GM15510 (cell line): ENCODE measurements at regions not wholly inside any gene's neighbourhood (a gene's known extent, or its start where the extent isn't known, plus 50 kb on each side); places are given as distances from the start of the nearest gene placed in this dataset.

Experiments
- POLR2A ChIP-seq: IDR thresholded peaks from 3 replicates; pipeline ENCODE4 v1.6.1; 2011; ENCODE audit warnings: borderline replicate concordance; ENCODE audit not compliant: insufficient read length; ENCODE audit errors: extremely low read depth

GRCh38 chr5:126079266-126079665 is 343.9 kb upstream of the GRAMD2B start:
- TF ChIP-seq POLR2A = no peak

GRCh38 chr5:126081209-126081608 is 342.0 kb upstream of the GRAMD2B start:
- no peak for TF ChIP-seq POLR2A

GRCh38 chr5:126093041-126093440 is 330.2 kb upstream of the GRAMD2B start:
- TF ChIP-seq POLR2A = no peak

- no peak for TF ChIP-seq POLR2A
Observed at GRCh38 chr5:126093718-126094117, 329.5 kb upstream of the GRAMD2B start.

GRCh38 chr5:126094991-126095390 is 328.2 kb upstream of the GRAMD2B start:
- TF ChIP-seq POLR2A = no peak

DNA sequence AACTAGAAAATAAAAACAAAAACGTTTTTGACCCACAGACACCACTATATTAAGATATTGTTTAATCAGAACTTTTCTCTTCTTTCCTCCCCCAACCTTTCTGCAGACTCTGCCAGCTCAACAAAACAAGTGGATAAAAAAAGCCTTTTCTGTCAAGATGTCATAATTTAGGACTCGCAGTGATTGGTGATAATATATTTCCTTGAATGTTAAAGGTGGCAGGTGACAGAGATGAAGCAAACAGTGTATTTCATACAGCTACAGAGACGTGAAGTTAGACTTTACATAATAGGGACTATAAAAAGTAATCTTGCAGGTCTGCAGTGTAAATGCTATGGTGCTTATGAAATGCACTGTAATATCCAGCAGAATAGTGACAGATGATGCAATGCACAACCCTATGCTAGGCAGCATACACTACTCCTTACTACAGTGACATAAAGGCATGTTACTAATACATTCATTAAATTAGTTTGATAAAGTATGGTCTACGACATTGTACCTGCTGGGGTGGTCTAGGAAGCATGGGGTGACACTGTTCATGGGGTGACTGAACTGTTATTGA is 326.7 kb upstream of the GRAMD2B start:
- no peak for TF ChIP-seq POLR2A

DNA sequence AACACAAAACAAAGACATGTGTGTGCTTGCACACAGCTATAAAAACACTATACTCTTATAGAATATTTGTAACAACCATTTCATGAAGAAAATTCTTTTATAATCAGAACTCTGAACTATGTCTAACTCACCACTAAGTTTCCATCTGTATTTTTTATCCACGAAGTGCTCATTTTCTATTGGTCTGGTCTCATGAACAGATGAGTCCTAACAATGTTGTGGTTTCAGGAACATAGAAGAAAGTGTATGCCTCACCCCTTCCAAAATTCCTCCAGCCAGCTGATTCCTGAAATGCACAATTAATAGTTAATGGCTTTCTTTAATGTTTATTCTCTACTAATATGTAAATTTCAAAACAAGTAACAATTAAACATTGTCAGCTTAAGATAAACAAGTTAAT is 325.3 kb upstream of the GRAMD2B start:
- no peak for TF ChIP-seq POLR2A

- no peak for TF ChIP-seq POLR2A
Observed at GRCh38 chr5:126098330-126099017, 324.7 kb upstream of the GRAMD2B start.

DNA sequence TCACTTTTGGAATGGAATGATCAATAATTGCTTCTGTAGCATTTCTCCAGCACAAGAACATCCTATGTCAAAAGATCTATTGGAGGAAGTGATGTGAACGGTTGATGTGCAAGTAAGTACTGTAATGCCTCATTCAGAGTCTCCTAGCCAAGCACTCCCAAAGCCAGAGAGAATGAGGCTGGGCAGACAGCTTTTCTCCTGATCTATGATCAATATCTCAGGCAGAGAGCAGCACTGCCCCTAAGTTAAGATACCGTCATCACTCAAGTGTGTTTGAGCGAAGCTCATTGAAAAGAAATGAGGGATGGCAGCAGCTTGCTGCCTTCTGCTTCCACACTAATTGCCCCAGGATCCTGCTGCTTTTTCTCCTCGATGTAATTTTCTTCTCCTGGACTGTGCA is 324.1 kb upstream of the GRAMD2B start:
- TF ChIP-seq POLR2A = no peak

DNA sequence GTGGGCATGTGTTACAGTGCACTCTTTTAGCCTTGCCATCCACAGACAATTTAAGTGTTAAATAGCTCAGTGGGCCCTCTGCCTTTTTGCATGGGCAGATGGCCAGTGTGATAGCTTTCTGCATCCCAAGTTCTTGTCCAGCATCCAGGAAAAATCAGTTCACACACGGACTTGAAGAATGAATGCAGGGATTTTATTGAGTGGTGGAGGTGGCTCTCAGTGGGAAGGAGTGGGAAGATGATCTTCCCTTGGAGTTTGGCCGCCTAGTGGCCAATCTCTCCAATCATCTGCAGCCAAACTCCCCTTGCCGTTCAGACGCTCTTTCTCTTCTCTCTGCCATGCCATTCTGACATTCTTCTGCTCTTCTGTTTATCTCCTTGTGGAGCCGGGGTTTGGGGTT is 322.4 kb upstream of the GRAMD2B start:
- TF ChIP-seq POLR2A = no peak

DNA sequence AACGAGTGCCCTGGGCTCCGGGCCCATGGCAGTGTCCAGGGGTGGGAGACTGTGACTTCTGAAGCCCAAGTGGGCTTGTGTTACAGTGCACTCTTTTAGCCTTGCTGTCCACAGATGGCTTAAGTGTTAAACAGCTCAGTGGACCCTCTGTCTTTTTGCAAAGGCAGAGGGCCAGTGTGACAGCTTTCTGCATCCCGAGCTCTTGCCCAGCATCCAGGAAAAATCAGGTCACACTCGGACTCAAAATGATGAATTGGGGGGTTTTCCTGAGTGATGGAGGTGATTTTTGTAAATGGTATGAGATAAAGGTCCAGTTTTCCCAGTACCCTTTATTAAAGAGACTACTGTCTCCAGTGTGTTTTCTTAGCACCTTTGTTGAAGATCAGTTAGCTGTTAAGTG is 321.3 kb upstream of the GRAMD2B start:
- no peak for TF ChIP-seq POLR2A

DNA sequence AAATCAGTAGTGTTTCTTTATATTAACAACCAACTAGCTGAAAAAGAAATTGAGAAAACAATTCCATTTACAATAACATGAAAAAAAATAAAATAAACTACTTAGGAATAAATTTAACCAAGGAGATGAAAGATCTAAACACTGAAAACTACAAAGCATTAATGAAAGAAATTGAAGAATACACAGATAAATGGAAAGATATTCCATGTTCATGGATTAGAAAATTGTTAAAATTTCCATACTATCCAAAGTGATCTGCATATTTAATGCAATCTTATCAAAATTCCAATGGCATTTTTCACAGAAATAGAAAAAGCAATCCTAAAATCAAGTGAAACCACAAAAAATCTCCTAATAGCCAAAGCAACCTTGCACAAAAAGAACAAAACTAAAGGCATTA is 320.2 kb upstream of the GRAMD2B start:
- TF ChIP-seq POLR2A = no peak

GRCh38 chr5:126103868-126104267 is 319.3 kb upstream of the GRAMD2B start:
- no peak for TF ChIP-seq POLR2A

DNA sequence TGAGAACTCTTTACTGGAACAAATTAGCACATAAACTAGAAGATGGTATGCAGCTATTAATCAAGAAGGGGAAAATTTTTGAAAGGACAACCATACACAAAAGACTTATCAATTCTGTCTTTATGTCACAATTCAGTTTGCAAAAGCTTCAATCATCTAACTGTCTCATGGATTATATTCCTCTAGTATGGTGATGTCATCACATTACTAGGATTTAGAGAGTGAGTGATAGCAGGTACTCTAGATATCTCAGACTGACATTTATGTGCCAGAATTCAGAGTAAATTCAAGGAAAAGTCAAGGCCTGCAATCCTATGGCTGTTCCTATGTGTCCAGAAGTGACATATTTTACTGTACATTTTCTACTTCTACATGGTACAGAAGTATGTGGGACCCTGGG is 318.9 kb upstream of the GRAMD2B start:
- TF ChIP-seq POLR2A = no peak

GRCh38 chr5:126104951-126105350 is 318.3 kb upstream of the GRAMD2B start:
- no peak for TF ChIP-seq POLR2A

DNA sequence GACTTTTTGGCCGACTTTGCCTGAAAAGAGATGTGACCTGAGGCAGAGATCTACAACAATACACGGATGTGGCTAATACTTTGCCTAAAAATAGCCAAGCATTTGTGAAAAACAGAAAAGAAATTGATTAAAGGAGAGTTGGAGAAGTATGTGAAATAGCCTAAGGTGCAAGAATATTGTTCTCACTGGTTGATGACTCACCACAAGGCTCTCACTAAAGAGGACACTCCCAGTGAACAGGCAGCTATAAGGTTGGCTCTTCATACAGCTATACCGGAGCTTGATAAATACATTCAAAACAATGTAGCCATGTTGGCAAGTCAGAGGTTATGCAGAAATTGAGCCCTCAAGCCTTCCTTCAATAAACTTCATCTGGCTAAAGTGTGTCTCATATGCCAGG is 317.2 kb upstream of the GRAMD2B start:
- TF ChIP-seq POLR2A = no peak
